Neuronal stem cell (in vitro differentiated cells): ENCODE measurements at regions not wholly inside any gene's neighbourhood (a gene's known extent, or its start where the extent isn't known, plus 50 kb on each side); places are given as distances from the start of the nearest gene placed in this dataset.

Source experiments
- DNase-seq: peaks from one replicate; pipeline ENCODE4 v3.0.0-alpha.2; 2013; ENCODE audit warnings: low spot score
- H2AFZ ChIP-seq: one replicate; pipeline ENCODE4 v1.6.1; 2013; ENCODE audit warnings: mild to moderate bottlenecking, low read length, inconsistent platforms
- H2AK5ac ChIP-seq: 2 replicates; pipeline ENCODE4 v1.6.1; 2013; ENCODE audit warnings: low read depth, mild to moderate bottlenecking, inconsistent platforms, low read length, moderate library complexity, mixed read lengths
- H2BK120ac ChIP-seq: 2 replicates; pipeline ENCODE4 v1.6.1; 2013; ENCODE audit warnings: low read depth, mild to moderate bottlenecking, inconsistent platforms, low read length, moderate library complexity, mixed read lengths
- H2BK12ac ChIP-seq: one replicate; pipeline ENCODE4 v1.6.1; 2013; ENCODE audit warnings: low read length, inconsistent platforms
- H2BK15ac ChIP-seq: 2 replicates; pipeline ENCODE4 v1.6.1; 2013; ENCODE audit warnings: mild to moderate bottlenecking, low read length, inconsistent platforms, mixed read lengths
- H2BK5ac ChIP-seq: one replicate; pipeline ENCODE4 v1.6.1; 2013; ENCODE audit warnings: inconsistent platforms, mild to moderate bottlenecking, low read length, moderate library complexity
- H3K14ac ChIP-seq: one replicate; pipeline ENCODE4 v1.6.1; 2013; ENCODE audit warnings: low read length, inconsistent platforms
- H3K18ac ChIP-seq: 2 replicates; pipeline ENCODE4 v1.6.1; 2013; ENCODE audit warnings: low read length, inconsistent platforms
- H3K23ac ChIP-seq: 2 replicates; pipeline ENCODE4 v1.6.1; 2013; ENCODE audit warnings: low read depth, mild to moderate bottlenecking, mixed read lengths, low read length, inconsistent platforms; ENCODE audit not compliant: poor library complexity
- H3K27ac ChIP-seq: replicated peaks from 3 replicates; pipeline ENCODE4 v1.5.1; 2013; ENCODE audit warnings: low read length, inconsistent platforms
- H3K27me3 ChIP-seq, 3 experiments: 2 replicates each; pipeline ENCODE4 v1.6.1; 2013; ENCODE audit warnings: low read length in 3 of 3, mild to moderate bottlenecking in 2 of 3, inconsistent platforms in 1 of 3, low read depth in 1 of 3, mixed read lengths in 1 of 3, moderate library complexity in 1 of 3; ENCODE audit not compliant: control insufficient read depth in 3 of 3, insufficient read depth in 3 of 3
- H3K36me3 ChIP-seq, 2 donors: replicated peaks in 1 of 2; 2 replicates each; pipeline ENCODE4 v1.6.1; 2013; ENCODE audit warnings: low read length in 2 of 2; ENCODE audit not compliant: control insufficient read depth in 2 of 2, insufficient read depth in 2 of 2
- H3K4ac ChIP-seq: 2 replicates; pipeline ENCODE4 v1.6.1; 2013; ENCODE audit warnings: inconsistent platforms, mild to moderate bottlenecking, low read length, moderate library complexity
- H3K4me1 ChIP-seq, 2 donors: 1 replicate in 1 of 2; 2 replicates in 1 of 2; pipeline ENCODE4 v1.6.1; 2013; ENCODE audit warnings: low read length in 2 of 2, low read depth in 1 of 2; ENCODE audit not compliant: control insufficient read depth in 2 of 2, insufficient read depth in 1 of 2
- H3K4me2 ChIP-seq: one replicate; pipeline ENCODE4 v1.6.1; 2013; ENCODE audit warnings: mild to moderate bottlenecking, low read length, inconsistent platforms; ENCODE audit not compliant: insufficient read depth, poor library complexity, severe bottlenecking
- H3K4me3 ChIP-seq, 2 donors: 2 replicates each; pipeline ENCODE4 v1.5.1; 2013; ENCODE audit warnings: low read length in 2 of 2, mild to moderate bottlenecking in 2 of 2, inconsistent platforms in 1 of 2, moderate library complexity in 1 of 2
- H3K79me1 ChIP-seq: one replicate; pipeline ENCODE4 v1.6.1; 2013; ENCODE audit warnings: low read depth, mild to moderate bottlenecking, inconsistent platforms, low read length, moderate library complexity
- H3K9ac ChIP-seq: one replicate; pipeline ENCODE4 v1.6.1; 2013; ENCODE audit warnings: mild to moderate bottlenecking, low read depth, low read length, inconsistent platforms; ENCODE audit not compliant: poor library complexity
- H3K9me3 ChIP-seq, 2 donors: replicated peaks in 1 of 2; 2 replicates each; pipeline versions ENCODE3 to v1.6.1; 2013; ENCODE audit warnings: low read length in 2 of 2, mild to moderate bottlenecking in 2 of 2, inconsistent platforms in 1 of 2, low read depth in 1 of 2, mixed read lengths in 1 of 2, moderate library complexity in 1 of 2; ENCODE audit not compliant: control insufficient read depth in 2 of 2, insufficient read depth in 1 of 2
- H4K8ac ChIP-seq: one replicate; pipeline ENCODE4 v1.6.1; 2013; ENCODE audit warnings: low read depth, mild to moderate bottlenecking, inconsistent platforms, low read length, moderate library complexity
- H4K91ac ChIP-seq: one replicate; pipeline ENCODE4 v1.6.1; 2013; ENCODE audit warnings: low read length, low read depth, mild to moderate bottlenecking, inconsistent platforms; ENCODE audit not compliant: poor library complexity
- WGBS, 2 donors: extraction: QIAGEN DNeasy Blood & Tissue Kit; methylation state at CpG; one replicate each; pipeline ENCODE4 v1.1.7; 2013; ENCODE audit warnings: missing lambda C conversion rate in 2 of 2, mixed read lengths in 1 of 2; ENCODE audit not compliant: insufficient read length in 2 of 2, insufficient replicate concordance in 1 of 2; ENCODE audit errors: extremely low coverage in 2 of 2; 5-methylcytosine and 5-hydroxymethylcytosine counted together

- H3K27ac ChIP-seq: no peak overlapping the region
- no CpG with 5 or more reads among the region's 17 CpGs for WGBS, 2 donors
- peak overlapping the region; percentile 61 for H2BK12ac ChIP-seq
- no peak overlapping the region for H2BK5ac ChIP-seq
- peaks cover 0 to 56% (median 0%) of the 10 kb centered on the region in 3 experiments for H3K27me3 ChIP-seq
- no peaks in the 10 kb centered on the region for H3K9me3 ChIP-seq
- peak overlapping the region; percentile 32 for H3K14ac ChIP-seq
- H2BK15ac ChIP-seq: no peak overlapping the region
- no peak overlapping the region for H2BK120ac ChIP-seq
- no peak overlapping the region for H3K23ac ChIP-seq
- H2AFZ ChIP-seq: no peak overlapping the region
- H3K36me3 ChIP-seq: no peaks in the 10 kb centered on the region
- DNase-seq: no peak
- H3K4me1 ChIP-seq: peaks cover 0 to 16% of the 10 kb centered on the region in 2 donors
- no peak overlapping the region for H3K4me3 ChIP-seq
- no peak overlapping the region for H3K4me2 ChIP-seq
- no peak overlapping the region for H4K91ac ChIP-seq
- H2AK5ac ChIP-seq: peak overlapping the region; percentile 64
- H3K9ac ChIP-seq: no peak overlapping the region
- H4K8ac ChIP-seq: peak overlapping the region; percentile 27
- H3K4ac ChIP-seq: no peak overlapping the region
- no peaks in the 10 kb centered on the region for H3K79me1 ChIP-seq
- peak overlapping the region; percentile 29 for H3K18ac ChIP-seq
Measured at GRCh38 chr14:95408731-95409476, 89.2 kb upstream of the CLMN start.

GRCh38 chr14:95407354-95407753 is 87.6 kb upstream of the CLMN start:
- Histone ChIP-seq H4K8ac (no peak overlapping the region), H3K4me2 (no peak overlapping the region), H3K79me1 (no peaks in the 10 kb centered on the region), H2AK5ac (no peak overlapping the region), H3K23ac (no peak overlapping the region), H3K9me3 (no peaks in the 10 kb centered on the region), H3K27me3 (peaks cover 0 to 48% (median 0%) of the 10 kb centered on the region in 3 experiments), H3K27ac (no peak overlapping the region), H3K14ac (no peak overlapping the region), H3K36me3 (no peaks in the 10 kb centered on the region), H3K9ac (no peak overlapping the region), H2AFZ (no peak overlapping the region), H3K18ac (no peak overlapping the region), H2BK120ac (no peak overlapping the region), H2BK5ac (no peak overlapping the region), H4K91ac (no peak overlapping the region), H3K4me3 (no peak overlapping the region), H3K4ac (no peak overlapping the region), H2BK12ac (no peak overlapping the region), H3K4me1 (peaks cover 0 to 16% of the 10 kb centered on the region in 2 donors), H2BK15ac (no peak overlapping the region)
- no peak for DNase-seq
- no CpG with 5 or more reads among the region's 8 CpGs for WGBS, 2 donors

GRCh38 chr14:95406756-95407277 is 87.1 kb upstream of the CLMN start:
- Histone ChIP-seq H2BK12ac (no peak overlapping the region), H3K27me3 (peaks cover 0 to 45% (median 0%) of the 10 kb centered on the region in 3 experiments), H2BK15ac (no peak overlapping the region), H2AFZ (no peak overlapping the region), H2AK5ac (no peak overlapping the region), H4K8ac (no peak overlapping the region), H4K91ac (no peak overlapping the region), H3K4me3 (no peak overlapping the region), H3K18ac (no peak overlapping the region), H3K27ac (no peak overlapping the region), H3K4ac (no peak overlapping the region), H3K14ac (no peak overlapping the region), H3K4me2 (no peak overlapping the region), H3K23ac (no peak overlapping the region), H2BK5ac (no peak overlapping the region), H3K79me1 (no peaks in the 10 kb centered on the region), H3K4me1 (peaks cover 0 to 16% of the 10 kb centered on the region in 2 donors), H3K9ac (no peak overlapping the region), H3K9me3 (no peaks in the 10 kb centered on the region), H2BK120ac (no peak overlapping the region), H3K36me3 (no peaks in the 10 kb centered on the region)
- no peak for DNase-seq
- WGBS, 2 donors: no CpG with 5 or more reads among the region's 5 CpGs

- no peak overlapping the region for H2AK5ac ChIP-seq
- peaks cover 0 to 34% (median 0%) of the 10 kb centered on the region in 3 experiments for H3K27me3 ChIP-seq
- H3K36me3 ChIP-seq: no peaks in the 10 kb centered on the region
- DNase-seq: no peak
- no peak overlapping the region for H3K4me2 ChIP-seq
- H3K4me3 ChIP-seq: no peak overlapping the region
- no CpG with 5 or more reads among the region's 7 CpGs for WGBS, 2 donors
- H3K23ac ChIP-seq: no peak overlapping the region
- H2BK5ac ChIP-seq: no peak overlapping the region
- H3K18ac ChIP-seq: peak overlapping the region; percentile 13
- no peak overlapping the region for H4K91ac ChIP-seq
- H3K4ac ChIP-seq: no peak overlapping the region
- H2AFZ ChIP-seq: no peak overlapping the region
- no peak overlapping the region for H2BK15ac ChIP-seq
- H3K4me1 ChIP-seq: peaks cover 0 to 8% of the 10 kb centered on the region in 2 donors
- H3K9me3 ChIP-seq: no peaks in the 10 kb centered on the region
- no peak overlapping the region for H4K8ac ChIP-seq
- H2BK120ac ChIP-seq: no peak overlapping the region
- no peaks in the 10 kb centered on the region for H3K79me1 ChIP-seq
- H3K14ac ChIP-seq: no peak overlapping the region
- no peak overlapping the region for H2BK12ac ChIP-seq
- no peak overlapping the region for H3K27ac ChIP-seq
- no peak overlapping the region for H3K9ac ChIP-seq
Measured at GRCh38 chr14:95404583-95404982, 84.9 kb upstream of the CLMN start.
